ENCODE measurements at regions not wholly inside any gene's neighbourhood (a gene's known extent, or its start where the extent isn't known, plus 50 kb on each side); places are given as distances from the start of the nearest gene placed in this dataset.

GRCh38 chr5:86244153-86244552 lies 373.6 kb upstream of the COX7C start:
- no peak for ATAC-seq
- H3K27ac Mint-ChIP-seq, result no peak overlapping the region
- no peak for DNase-seq (ENCODE audit: low spot score)
- CTCF ChIA-PET, result no interaction called here
- H3K36me3 Mint-ChIP-seq, result no peaks in the 10 kb centered on the region
- TF ChIP-seq ZNF138 (CRISPR knock-in tag; conservative IDR thresholded peaks at IDR 0.05) (no peak), FOXK1 (CRISPR knock-in tag; IDR thresholded peaks at IDR 0.05) (no peak), ZSCAN18 (CRISPR knock-in tag; IDR thresholded peaks at IDR 0.05) (no peak), STAT6 (CRISPR knock-in tag; conservative IDR thresholded peaks at IDR 0.05; ENCODE audit: low read depth) (no peak), RELA (CRISPR knock-in tag; IDR thresholded peaks at IDR 0.05; ENCODE audit: borderline replicate concordance) (no peak), SMAD3 (CRISPR knock-in tag; IDR thresholded peaks at IDR 0.05; ENCODE audit: borderline replicate concordance) (no peak), NFYB (CRISPR knock-in tag; conservative IDR thresholded peaks at IDR 0.05; ENCODE audit: low read depth) (no peak), SMAD4 (CRISPR knock-in tag; IDR thresholded peaks at IDR 0.05) (no peak), TEAD4 (CRISPR knock-in tag; IDR thresholded peaks at IDR 0.05) (no peak), CTCF (IDR thresholded peaks at IDR 0.05) (no peak), EMX1 (CRISPR knock-in tag; IDR thresholded peaks at IDR 0.05) (no peak), CBFB (CRISPR knock-in tag; IDR thresholded peaks at IDR 0.05; ENCODE audit: low read depth) (no peak), TP53 (CRISPR knock-in tag; IDR thresholded peaks at IDR 0.05) (no peak)
- H3K4me1 Mint-ChIP-seq, result no peaks in the 10 kb centered on the region
- no peaks in the 10 kb centered on the region for H3K27me3 Mint-ChIP-seq (ENCODE audit: low read depth)
- peaks cover under 1% of the 10 kb centered on the region for H3K9me3 Mint-ChIP-seq
- POLR2A ChIA-PET, result no interaction called here
- H3K4me3 Mint-ChIP-seq, result no peak overlapping the region

GRCh38 chr5:86257871-86258270 lies 359.9 kb upstream of the COX7C start:
- no peak for TF ChIP-seq SMAD4 (CRISPR knock-in tag; IDR thresholded peaks at IDR 0.05)
- TF ChIP-seq ZSCAN18 (CRISPR knock-in tag; IDR thresholded peaks at IDR 0.05), result no peak
- TF ChIP-seq ATF6 (CRISPR knock-in tag; IDR thresholded peaks at IDR 0.05), result no peak
- no peak for TF ChIP-seq TEAD4 (CRISPR knock-in tag; IDR thresholded peaks at IDR 0.05)
- no peak for TF ChIP-seq SP1 (CRISPR knock-in tag; conservative IDR thresholded peaks at IDR 0.05)
- TF ChIP-seq ZNF396 (CRISPR knock-in tag; IDR thresholded peaks at IDR 0.05; ENCODE audit: borderline replicate concordance), result no peak
- no peak for TF ChIP-seq ZNF423 (CRISPR knock-in tag; IDR thresholded peaks at IDR 0.05)
- TF ChIP-seq CDX4 (CRISPR knock-in tag; IDR thresholded peaks at IDR 0.05; ENCODE audit: borderline replicate concordance), result no peak
- TF ChIP-seq HMGA2 (CRISPR knock-in tag; IDR thresholded peaks at IDR 0.05), result no peak
- no peak for TF ChIP-seq IRF2 (CRISPR knock-in tag; IDR thresholded peaks at IDR 0.05; ENCODE audit: borderline replicate concordance, low read depth)
- no peak for TF ChIP-seq USF1 (CRISPR knock-in tag; IDR thresholded peaks at IDR 0.05)
- TF ChIP-seq E2F5 (CRISPR knock-in tag; IDR thresholded peaks at IDR 0.05), result no peak
- TF ChIP-seq ZNF317 (CRISPR knock-in tag; IDR thresholded peaks at IDR 0.05; ENCODE audit: borderline replicate concordance, low read depth), result no peak
- no peaks in the 10 kb centered on the region for H3K4me1 Mint-ChIP-seq
- H3K27ac Mint-ChIP-seq, result no peak overlapping the region
- H3K9me3 Mint-ChIP-seq, result peaks cover 10% of the 10 kb centered on the region
- POLR2A ChIA-PET, result no interaction called here
- DNase-seq (ENCODE audit: low spot score), result no peak
- CTCF ChIA-PET, result no interaction called here
- no peak for ATAC-seq
- H3K36me3 Mint-ChIP-seq, result no peaks in the 10 kb centered on the region; the same call in 1 of the 2 replicates
- H3K27me3 Mint-ChIP-seq (ENCODE audit: low read depth), result no peaks in the 10 kb centered on the region; the same call in 1 of the 2 replicates
- no peak overlapping the region for H3K4me3 Mint-ChIP-seq
